Vagina (tissue), 2 donors: ENCODE measurements at regions not wholly inside any gene's neighbourhood (a gene's known extent, or its start where the extent isn't known, plus 50 kb on each side); places are given as distances from the start of the nearest gene placed in this dataset.

Experiments
- DNase-seq, 2 donors: peaks; one replicate each; pipeline ENCODE4 v3.0.0-alpha.2; 2017; ENCODE audit errors: extremely low spot score in 2 of 2
- H3K27ac ChIP-seq: fragments of 200-600 bp; sonication (generic); one replicate; pipeline ENCODE4 v1.5.1; 2019
- H3K27me3 ChIP-seq: fragments of 200-600 bp; sonication (generic); one replicate; pipeline ENCODE4 v1.5.1; 2019
- H3K36me3 ChIP-seq, 2 donors: fragments of 200-600 bp; sonication (generic); one replicate each; pipeline ENCODE4 v1.5.1; 2017 to 2019
- H3K4me1 ChIP-seq: fragments of 200-600 bp; sonication (generic); one replicate; pipeline ENCODE4 v1.5.1; 2019
- H3K4me3 ChIP-seq, 2 donors: fragments of 200-600 bp; sonication (generic); 1 replicate in 1 of 2; 2 replicates in 1 of 2; pipeline ENCODE4 v1.5.1; 2016 to 2019
- H3K9me3 ChIP-seq: fragments of 200-600 bp; sonication (generic); one replicate; pipeline ENCODE4 v1.5.1; 2019
- CTCF ChIP-seq, 3 experiments: fragments of 450-650 bp in 2 of 3; fragments of 200-600 bp in 1 of 3; sonication (generic) in 1 of 3; IDR thresholded peaks; one replicate each; pipeline ENCODE4 v1.5.1; 2017 to 2019; ENCODE audit warnings: antibody characterized with exemption in 3 of 3, mild to moderate bottlenecking in 2 of 3, moderate library complexity in 2 of 3
- POLR2A ChIP-seq, 2 donors: fragments of 450-650 bp; IDR thresholded peaks; one replicate each; pipeline ENCODE4 v1.6.1; 2017; ENCODE audit warnings: antibody characterized with exemption in 2 of 2, mild to moderate bottlenecking in 2 of 2, moderate library complexity in 2 of 2
- POLR2AphosphoS5 ChIP-seq, 2 donors: sonication (generic); formaldehyde crosslinking; IDR thresholded peaks; one replicate each; pipeline ENCODE4 v1.9.0; 2017; ENCODE audit warnings: antibody characterized with exemption in 2 of 2, mild to moderate bottlenecking in 2 of 2, low read depth in 1 of 2; ENCODE audit not compliant: insufficient read depth in 1 of 2
- intact Hi-C: fragments of 100-400 bp; cut with DNase I; formaldehyde crosslinking; loops from one replicate; pipeline ENCODE4 v1.15.1; 2023

GRCh38 chr11:8335683-8336082 lies 72.0 kb upstream of the LMO1 start:
- no peaks in the 10 kb centered on the region for H3K36me3 ChIP-seq

GRCh38 chr11:8335186-8335585 lies 71.5 kb upstream of the LMO1 start:
- H3K27ac ChIP-seq, result no peak overlapping the region
- H3K27me3 ChIP-seq, result no peaks in the 10 kb centered on the region
- DNase-seq, result no peak
- intact Hi-C loops, result no loop called here
- no peaks in the 10 kb centered on the region for H3K9me3 ChIP-seq
- H3K4me1 ChIP-seq, result no peaks in the 10 kb centered on the region
- no peak overlapping the region for H3K4me3 ChIP-seq
- TF ChIP-seq POLR2A (IDR thresholded peaks at IDR 0.05), result no peak
- no peaks in the 10 kb centered on the region for H3K36me3 ChIP-seq

More at GRCh38 chr11:8335683-8336082, 72.0 kb upstream of the LMO1 start:
- Histone ChIP-seq H3K9me3 (no peaks in the 10 kb centered on the region), H3K27ac (no peak overlapping the region), H3K4me3 (no peak overlapping the region), H3K4me1 (no peaks in the 10 kb centered on the region), H3K27me3 (no peaks in the 10 kb centered on the region)
- intact Hi-C loops, result no loop called here
- no peak for DNase-seq
- TF ChIP-seq CTCF (IDR thresholded peaks at IDR 0.05), result no peak
- no peak for TF ChIP-seq POLR2A (IDR thresholded peaks at IDR 0.05)
- no peak for TF ChIP-seq POLR2AphosphoS5 (IDR thresholded peaks at IDR 0.05; ENCODE audit: insufficient read depth in 1 of 2, low read depth in 1 of 2)

GRCh38 chr11:8333811-8334401 lies 70.2 kb upstream of the LMO1 start:
- no peak for DNase-seq
- Histone ChIP-seq H3K9me3 (no peaks in the 10 kb centered on the region), H3K36me3 (no peaks in the 10 kb centered on the region), H3K4me3 (no peak overlapping the region), H3K27me3 (no peaks in the 10 kb centered on the region), H3K27ac (no peak overlapping the region), H3K4me1 (no peaks in the 10 kb centered on the region)
- TF ChIP-seq POLR2AphosphoS5 (IDR thresholded peaks at IDR 0.05; ENCODE audit: insufficient read depth in 1 of 2, low read depth in 1 of 2), result no peak
- TF ChIP-seq CTCF (IDR thresholded peaks at IDR 0.05), result no peak
- no peak for TF ChIP-seq POLR2A (IDR thresholded peaks at IDR 0.05)
- intact Hi-C loops, result no loop called here

- Histone ChIP-seq H3K27ac (no peak overlapping the region), H3K9me3 (no peaks in the 10 kb centered on the region), H3K4me3 (no peak overlapping the region), H3K36me3 (no peaks in the 10 kb centered on the region), H3K4me1 (no peaks in the 10 kb centered on the region), H3K27me3 (no peaks in the 10 kb centered on the region)
- intact Hi-C loops, result no loop called here
- TF ChIP-seq POLR2AphosphoS5 (IDR thresholded peaks at IDR 0.05; ENCODE audit: insufficient read depth in 1 of 2, low read depth in 1 of 2), result no peak
- TF ChIP-seq POLR2A (IDR thresholded peaks at IDR 0.05), result no peak
- no peak for TF ChIP-seq CTCF (IDR thresholded peaks at IDR 0.05)
- DNase-seq, result no peak
Observed at GRCh38 chr11:8333376-8333775, 69.7 kb upstream of the LMO1 start.

GRCh38 chr11:8332891-8333290 lies 69.2 kb upstream of the LMO1 start:
- H3K27ac ChIP-seq, result no peak overlapping the region
- TF ChIP-seq CTCF (IDR thresholded peaks at IDR 0.05) (no peak), POLR2A (IDR thresholded peaks at IDR 0.05) (no peak), POLR2AphosphoS5 (IDR thresholded peaks at IDR 0.05; ENCODE audit: insufficient read depth in 1 of 2, low read depth in 1 of 2) (no peak)
- no peaks in the 10 kb centered on the region for H3K9me3 ChIP-seq
- no peak overlapping the region for H3K4me3 ChIP-seq
- no peaks in the 10 kb centered on the region for H3K36me3 ChIP-seq
- no peaks in the 10 kb centered on the region for H3K4me1 ChIP-seq
- H3K27me3 ChIP-seq, result no peaks in the 10 kb centered on the region
- intact Hi-C loops, result no loop called here
- DNase-seq, result no peak
